GM18511 (cell line): ENCODE measurements at regions not wholly inside any gene's neighbourhood (a gene's known extent, or its start where the extent isn't known, plus 50 kb on each side); places are given as distances from the start of the nearest gene placed in this dataset.
"Not testable (repeated sequence)": the region's sequence is repeated elsewhere in the genome, so short reads cannot be mapped to it uniquely, and the experiment has no call there.

Experiments used
- ATAC-seq: cut with Tn5 transposase; IDR thresholded peaks from one replicate; pipeline ENCODE4 v1.9.1; 2021; ENCODE audit warnings: mild to moderate bottlenecking, moderate library complexity; ENCODE audit not compliant: unreplicated experiment

DNA sequence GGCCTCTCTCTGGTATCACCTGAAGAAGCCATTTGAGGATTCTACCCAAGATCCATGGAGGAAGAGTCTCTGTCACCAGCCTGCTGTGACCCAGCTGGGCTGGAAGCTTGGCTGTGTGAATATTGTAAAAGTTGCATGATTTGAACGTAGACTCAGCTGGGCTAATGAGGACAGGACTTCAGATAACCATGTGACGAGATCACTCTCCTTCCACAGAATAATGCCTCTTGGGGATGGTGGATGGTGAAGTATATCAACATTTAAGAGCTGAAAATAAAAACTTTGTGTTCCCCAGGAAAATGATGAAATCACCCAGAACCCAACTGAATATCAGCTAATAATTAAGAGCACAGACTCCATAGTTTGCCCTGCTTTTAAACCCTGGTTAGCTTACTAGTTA lies 427.9 kb downstream of the CD83 start:
- no peak for ATAC-seq

DNA sequence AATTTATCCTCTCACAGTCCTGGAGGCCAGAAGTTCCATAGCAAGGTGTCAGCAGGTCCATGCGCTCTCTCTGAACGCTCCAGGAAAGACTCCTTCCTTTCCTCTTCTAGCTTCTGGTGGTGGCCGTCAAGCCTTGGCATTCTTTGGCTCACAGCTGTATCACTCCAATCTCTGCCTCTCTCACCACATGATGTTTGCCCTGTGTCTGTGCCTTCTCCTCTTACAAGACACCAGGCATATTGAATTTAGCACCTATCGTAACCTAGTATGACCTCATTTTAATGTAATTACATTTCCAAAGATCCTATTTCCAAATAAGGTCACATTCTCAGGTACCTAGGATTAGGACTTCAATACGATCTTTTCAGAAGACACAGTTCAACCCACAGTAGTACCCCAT lies 428.5 kb downstream of the CD83 start:
- ATAC-seq: no peak

DNA sequence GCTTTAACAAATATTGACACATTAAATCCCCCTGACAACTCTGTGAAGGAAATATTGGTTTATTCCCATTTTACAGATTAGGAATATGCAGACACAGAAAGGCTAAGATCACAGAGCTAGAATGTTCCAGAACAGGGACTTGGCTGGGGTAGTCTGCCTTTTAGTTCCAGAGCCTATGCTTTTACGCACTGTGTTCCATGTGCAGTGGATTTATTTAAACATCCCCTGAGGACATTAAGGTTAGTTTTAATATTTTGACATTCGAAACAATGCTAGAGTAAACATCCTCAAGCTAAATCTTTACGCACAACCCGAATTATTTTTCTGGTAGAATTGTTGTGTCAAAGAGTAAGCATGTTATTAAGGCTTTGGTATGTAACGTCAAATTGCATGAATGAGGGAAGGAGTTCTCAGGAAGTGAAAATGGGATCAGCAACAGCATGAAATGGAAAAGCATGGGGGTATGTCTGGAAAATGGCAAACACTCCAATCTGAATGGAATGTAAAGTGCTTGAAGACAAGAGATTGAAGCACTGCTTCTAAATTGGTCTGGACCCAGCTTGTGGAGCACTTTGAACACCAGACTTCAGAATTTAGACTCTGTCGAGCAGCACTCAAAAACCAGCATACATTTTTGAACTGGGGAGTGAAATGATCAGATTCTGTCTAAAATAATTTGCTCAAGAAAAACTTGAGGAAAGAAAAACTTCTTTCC lies 429.9 kb downstream of the CD83 start:
- ATAC-seq: no peak

DNA sequence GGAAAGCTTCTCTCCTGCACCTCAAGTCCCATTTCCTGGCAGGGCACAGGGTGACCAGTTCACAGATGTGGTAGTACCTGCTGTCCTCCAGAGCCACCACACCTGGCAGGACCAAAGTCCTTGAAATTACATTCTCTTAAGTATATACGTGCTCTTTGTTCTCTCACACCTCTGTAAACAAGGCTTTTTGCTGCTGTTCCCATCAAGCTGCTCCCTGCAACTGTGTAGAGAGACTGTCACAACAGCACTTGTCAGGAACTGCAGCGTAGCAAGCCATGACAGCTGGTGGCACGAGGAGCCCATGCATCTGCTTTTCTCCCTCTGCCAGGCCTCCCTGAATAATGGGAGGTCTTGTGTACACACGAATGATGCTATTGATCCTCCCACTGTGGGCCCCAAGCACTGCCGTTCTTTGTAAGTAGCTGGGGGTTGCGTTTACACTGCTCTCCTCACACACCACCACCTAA lies 431.8 kb downstream of the CD83 start:
- ATAC-seq: no peak

DNA sequence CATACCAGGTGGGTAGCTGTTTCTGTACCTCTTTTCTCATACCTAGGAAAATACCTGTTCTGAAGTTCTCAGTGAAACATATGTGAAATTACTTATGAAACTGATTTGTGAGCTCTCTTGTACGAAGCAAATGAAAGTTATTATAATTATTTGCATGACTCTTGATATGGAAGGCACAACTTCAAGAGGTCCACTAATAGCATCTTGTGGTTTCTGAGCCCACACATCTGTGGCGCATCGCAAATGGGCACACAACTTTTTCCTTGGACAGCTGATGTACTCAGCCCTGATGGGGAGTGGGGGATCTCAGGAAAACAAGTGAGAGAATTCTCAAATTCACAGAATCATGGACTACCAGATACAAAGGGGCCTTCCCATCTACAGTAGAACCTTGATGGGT lies 432.3 kb downstream of the CD83 start:
- no peak for ATAC-seq

DNA sequence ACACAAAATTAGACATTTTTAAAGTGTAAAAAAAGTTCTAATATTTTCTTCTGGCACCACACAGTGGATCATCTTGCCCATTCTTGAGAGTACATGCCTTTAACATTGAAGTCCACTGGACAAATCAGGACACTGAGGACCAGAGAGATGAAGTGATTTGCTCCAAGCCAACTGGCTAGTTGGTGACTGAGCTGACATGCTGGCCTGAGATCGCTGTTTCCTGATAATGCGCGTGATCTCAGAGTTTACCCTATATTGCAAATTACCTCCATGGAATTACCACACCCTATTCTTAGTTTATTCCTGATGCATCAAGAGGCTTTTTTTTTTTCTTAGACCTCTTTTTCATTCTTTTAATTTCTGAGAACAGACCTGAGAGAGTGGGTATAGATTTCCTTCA lies 432.8 kb downstream of the CD83 start:
- no peak for ATAC-seq

DNA sequence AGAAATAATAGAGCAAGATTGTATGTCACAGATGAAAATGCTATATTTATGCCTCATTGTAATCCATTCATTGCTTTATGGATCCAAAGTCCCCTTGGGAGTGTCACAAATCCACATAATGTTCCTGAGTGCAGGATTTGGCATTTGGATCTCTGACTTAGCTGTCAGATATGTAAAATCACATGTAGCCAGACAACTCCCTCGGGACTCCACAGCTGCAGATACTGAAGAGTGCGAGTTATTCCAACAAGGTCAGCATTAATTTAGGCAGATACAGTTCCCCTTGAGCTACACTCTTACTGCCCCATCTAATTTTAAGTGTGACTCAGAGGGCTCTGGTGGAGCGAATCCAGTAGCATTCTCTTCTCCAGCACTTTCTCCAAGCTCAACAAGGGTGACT lies 433.2 kb downstream of the CD83 start:
- ATAC-seq: no peak

DNA sequence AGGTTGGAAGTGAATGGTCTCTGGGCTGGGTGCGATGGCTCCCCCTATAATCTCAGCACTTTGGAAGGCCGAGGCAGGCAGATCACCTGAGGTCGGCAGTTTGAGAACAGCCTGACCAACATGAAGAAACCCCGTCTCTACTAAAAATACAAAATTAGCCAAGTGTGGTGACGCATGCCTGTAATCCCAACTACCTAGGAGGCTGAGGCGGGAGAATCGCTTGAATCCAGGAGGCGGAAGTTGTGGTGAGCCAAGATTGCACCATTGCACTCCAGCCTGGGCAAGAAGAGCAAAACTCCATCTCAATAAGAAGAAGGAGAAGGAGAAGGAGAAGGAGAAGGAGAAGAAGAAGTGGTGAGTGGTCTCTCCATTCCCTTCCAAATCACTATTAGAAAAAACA lies 434.0 kb downstream of the CD83 start:
- not testable (repeated sequence) for ATAC-seq

DNA sequence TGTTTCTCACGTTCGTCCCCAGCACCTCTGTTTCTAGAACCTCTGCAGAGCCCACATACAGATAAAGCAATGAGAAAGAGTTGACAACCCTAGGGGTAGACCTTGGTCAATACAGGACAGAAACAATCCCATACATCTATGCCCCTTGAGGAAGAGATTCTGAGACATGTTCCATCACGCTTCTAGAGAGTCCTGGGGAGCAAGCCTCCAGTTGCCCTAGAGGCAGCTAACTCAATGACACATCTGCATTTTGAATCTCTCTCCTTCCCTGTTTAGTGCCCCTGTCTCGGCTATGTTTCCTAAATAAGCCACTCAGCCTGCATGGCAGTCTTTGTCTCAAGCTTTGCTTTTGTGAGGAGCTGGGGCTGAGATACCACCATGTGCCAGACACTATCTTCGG lies 435.3 kb downstream of the CD83 start:
- no peak for ATAC-seq

DNA sequence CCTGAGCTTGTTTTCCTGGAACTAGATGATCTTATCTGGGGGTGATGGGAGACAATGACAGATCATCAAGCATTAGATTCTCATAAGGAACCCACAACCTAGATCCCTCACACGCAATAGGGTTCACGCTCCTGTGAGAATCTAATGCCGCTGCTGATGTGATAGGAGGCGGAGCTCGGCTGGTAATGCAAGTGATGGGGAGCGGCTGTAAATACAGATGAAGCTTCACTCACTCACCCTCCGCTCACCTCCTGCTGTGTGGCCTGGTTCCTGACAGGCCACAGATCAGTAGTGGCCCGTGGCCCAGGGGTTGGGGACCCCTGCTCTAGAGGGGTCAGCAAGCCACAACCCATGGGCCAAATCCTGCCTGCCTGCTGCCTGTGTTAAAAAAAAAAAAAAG lies 435.9 kb downstream of the CD83 start:
- ATAC-seq: no peak

DNA sequence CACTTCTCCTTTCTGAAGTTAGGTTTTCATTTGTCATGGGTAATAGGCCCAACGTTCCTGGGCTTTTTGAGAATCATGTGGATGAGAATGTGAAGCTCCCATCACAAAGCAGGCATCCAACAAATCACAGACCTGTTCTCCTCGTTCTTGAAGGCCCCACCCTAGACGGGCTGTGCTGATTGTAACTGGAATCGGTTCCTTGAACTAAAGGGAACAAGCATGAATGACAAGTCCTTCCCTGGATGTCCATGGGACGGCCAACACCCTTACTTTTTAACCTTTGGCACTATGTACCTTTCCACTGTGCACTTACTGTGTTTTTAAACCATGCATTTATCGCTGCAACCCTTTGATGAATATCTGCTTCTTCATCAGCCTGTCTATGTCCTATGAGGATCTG lies 438.2 kb downstream of the CD83 start:
- ATAC-seq: no peak

DNA sequence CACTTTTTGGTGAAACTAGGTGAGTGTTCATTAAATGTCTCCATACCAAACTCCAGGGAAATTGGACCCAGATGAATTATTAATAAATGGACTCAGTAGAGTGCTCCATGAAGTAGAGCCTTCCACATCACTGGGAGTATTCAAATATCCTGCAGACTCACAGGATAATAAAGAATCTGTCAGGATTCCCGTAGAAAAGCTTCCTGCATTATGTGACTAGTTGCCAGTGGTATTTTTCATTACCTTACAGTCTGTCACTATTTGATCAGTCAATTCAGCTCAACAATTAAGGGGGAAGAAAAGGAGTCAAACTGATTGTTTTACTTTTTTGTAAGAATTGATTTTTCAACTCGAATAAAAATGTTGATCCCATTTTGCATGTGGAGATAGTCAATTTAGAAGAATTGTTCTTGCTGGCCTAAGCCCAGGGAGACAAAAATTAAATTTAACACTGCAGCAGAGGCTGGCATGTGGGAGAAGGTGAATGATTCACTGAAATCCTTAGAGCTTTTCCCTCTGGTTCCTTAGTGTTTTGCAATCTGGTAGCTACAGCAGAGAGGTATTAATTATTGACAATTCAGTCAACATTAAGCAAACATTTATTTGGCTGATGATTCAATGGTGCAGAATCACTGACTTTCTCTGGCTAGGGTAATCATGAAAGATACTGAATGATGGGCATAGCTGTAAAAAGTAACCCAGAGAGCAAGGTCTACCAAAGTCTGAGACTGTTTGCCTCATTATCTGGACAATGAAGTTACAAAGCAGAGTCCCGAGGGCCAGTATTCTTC lies 442.4 kb downstream of the CD83 start:
- ATAC-seq: no peak

DNA sequence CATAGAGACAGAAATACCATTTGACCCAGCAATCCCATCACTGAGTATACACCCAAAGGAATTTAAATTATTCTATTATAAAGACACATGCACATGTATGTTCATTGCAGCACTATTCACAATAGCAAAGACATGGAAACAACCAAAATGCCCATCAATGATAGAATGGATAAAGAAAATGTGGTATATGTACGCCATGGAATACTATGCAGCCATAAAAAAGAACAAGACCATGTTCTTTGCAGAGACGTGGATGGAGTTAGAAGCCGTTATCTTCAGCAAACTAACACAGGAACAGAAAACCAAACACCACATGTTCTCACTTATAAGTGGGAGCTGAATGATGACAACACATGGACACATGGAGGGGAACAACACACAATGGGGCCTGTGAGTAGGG lies 444.0 kb downstream of the CD83 start:
- ATAC-seq: not testable (repeated sequence)

DNA sequence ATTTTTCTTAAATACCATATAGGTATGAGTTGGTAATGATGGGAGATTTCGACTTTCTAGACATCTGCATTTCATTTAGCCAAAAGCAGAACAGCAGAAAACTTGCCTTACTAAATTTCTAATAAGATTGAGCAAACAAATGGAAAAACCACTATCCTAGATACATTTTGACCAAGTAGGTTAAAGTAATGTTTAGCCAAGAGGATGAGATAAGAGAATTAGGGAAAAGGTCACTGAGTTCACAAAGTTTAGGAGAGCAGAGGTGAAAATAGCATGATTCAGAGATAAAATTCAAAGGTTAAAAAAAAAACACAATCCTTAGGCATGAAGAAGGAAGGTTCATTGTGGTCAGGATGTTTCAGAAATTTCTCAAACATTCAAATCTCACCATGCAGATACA lies 450.3 kb downstream of the CD83 start:
- no peak for ATAC-seq

DNA sequence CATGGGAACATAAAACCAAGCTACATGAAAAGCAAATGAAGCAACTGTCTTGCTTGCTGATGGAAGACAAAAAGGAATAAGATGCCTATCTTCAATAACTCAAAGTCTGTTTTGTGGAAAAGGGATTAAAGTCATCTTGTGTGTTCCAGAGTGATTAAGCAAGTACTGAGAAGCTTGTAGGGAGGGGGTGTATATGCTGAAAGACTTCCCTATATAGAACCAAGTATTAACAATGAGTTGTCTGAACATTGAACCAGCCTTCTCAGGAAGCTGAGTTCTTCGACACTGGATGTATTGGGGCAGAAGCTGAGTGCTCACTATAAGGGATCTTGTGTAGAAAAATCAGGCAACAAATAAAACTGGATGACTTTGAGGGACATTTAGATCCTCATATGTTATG lies 451.8 kb downstream of the CD83 start:
- ATAC-seq: no peak

DNA sequence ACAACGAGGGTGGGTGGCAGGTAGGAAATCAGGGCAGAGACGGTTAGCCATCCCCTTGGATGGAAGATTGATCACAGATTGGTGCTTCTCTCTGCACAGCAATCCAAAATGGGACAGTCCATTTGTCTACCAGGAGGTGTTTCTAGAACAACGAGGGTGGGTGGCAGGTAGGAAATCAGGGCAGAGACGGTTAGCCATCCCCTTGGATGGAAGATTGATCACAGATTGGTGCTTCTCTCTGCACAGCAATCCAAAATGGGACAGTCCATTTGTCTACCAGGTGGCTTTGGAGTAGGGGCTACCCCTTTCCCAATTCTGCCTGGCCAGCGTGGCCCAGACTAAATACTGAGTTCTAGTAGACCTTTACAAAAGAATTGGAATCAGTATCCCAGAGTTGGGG lies 452.3 kb downstream of the CD83 start:
- ATAC-seq: not testable (repeated sequence)

DNA sequence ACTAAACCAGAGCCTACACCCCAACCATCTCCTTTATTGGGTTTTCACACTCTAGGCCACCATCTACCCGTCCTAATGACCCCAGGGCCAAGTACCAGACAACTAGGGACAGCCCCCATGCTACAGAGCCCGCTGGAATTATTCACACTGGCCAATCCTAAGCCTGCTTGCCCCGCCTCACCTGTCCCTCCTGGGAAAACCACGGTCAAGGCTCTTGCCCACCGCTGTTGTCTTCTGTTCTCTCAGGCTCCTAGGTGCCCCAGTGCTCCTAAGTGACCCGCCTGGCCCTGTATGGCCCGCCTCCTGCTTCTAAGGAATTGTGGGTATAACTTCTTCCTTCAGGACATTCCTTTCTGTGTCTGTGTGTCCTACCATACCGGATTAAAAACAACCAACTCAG lies 453.4 kb downstream of the CD83 start:
- ATAC-seq: no peak

DNA sequence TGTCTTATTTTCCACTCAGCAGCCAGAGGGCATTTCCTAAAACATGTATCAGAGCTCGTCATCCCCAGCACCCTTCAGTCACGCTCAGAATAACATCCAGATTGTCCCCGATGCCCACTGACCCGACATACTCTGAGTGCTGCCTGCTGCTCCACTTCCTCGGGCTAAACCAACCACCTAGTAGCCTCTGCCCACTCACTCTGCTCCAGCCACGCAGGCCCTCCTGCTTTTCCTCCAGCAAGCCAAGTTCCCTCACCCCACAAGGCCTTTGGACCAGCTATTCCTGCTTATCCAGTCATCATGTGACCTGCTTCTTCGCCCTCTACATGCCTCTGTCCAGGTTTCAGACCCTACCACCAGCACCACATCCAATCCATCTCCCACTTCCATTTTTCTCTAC lies 454.2 kb downstream of the CD83 start:
- ATAC-seq: no peak

DNA sequence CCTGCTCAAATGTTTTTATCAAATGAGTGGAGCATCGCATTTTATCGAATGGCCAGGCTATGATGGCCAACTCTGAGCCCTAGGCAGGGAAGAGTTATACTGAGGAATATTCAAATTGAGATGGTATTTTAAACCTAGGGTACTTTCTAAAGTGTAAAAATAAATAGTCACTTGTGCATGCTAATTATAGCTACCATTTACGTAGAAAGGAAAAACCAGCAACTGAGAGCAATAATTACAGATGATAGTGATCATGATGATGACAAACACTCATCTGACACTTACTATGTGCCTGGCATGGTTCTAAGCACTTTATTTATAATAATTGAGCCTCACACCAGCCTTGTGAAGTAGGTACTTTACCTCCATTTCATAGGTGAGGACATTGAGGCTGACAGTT lies 455.7 kb downstream of the CD83 start:
- no peak for ATAC-seq

DNA sequence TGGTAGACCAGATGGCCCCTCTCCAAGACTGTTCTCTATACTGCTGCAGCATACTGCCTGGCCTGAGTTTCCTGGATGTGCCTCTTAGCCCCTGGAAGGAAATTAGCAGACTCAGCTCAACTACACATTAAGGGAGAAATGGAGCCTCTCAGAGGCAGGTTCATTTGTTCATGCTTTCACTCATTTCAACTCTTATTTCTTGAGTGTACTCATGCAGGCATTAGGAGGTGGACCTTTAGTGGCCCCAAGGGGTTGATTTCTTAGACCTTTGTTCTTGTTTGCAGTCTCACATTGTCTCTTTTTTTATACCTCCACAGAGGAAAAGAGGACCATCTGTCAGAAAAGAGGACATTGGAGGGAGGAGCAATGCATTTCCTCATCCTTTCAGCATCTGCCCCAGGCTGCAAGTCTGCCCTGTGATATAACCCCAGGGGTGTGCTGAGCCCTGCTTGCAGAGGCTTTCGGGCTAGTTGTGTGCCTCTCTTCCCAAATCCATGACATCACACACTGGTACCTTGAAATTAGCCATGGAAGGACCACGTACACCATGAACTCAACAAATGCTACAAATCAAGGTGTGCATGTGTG lies 456.2 kb downstream of the CD83 start:
- no peak for ATAC-seq

DNA sequence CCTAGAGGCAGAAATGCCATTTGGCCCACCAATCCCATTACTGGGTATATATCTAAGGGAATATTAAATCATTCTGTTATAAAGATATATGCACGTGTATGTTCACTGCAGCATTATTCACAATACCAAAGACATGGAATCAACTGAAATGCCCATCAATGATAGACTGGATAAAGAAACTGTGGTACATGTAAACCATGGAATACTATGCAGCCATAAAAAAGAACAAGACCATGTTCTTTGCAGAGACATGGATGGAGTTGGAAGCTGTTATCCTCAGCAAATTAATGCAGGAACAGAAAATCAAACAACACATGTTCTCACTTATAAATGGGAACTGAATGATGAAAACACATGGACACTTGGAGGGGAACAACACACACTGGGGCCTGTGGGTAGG lies 458.4 kb downstream of the CD83 start:
- no peak for ATAC-seq

DNA sequence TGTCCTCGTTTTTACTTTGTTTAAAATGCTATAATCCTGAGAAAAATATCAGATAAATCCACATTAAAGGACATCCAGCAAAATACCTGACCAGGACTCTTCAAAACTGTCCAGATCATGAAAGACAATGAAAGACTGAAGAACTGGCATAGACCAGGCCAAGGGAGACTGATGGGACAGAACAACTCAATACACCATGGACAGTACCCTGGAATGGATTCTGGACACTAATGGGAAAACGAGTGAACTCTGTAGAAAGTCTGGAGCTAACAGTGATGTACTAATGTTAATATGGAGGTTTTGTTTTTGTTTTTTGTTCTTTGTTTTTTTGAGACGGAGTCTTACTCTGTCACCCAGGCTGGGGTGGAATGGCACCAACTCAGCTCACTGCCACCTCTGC lies 461.4 kb downstream of the CD83 start:
- no peak for ATAC-seq
